Tibial artery (tissue), 4 donors: ENCODE measurements at regions not wholly inside any gene's neighbourhood (a gene's known extent, or its start where the extent isn't known, plus 50 kb on each side); places are given as distances from the start of the nearest gene placed in this dataset.

Experiments used
- DNase-seq, 2 donors: peaks; one replicate each; pipeline ENCODE4 v3.0.0-alpha.2; 2019
- H3K27ac ChIP-seq, 2 donors: fragments of 200-600 bp; sonication (generic) in 1 of 2; 1 replicate in 1 of 2; 2 replicates in 1 of 2; pipeline ENCODE4 v1.5.1; 2018 to 2019; ENCODE audit warnings: mild to moderate bottlenecking in 1 of 2
- H3K27me3 ChIP-seq, 2 donors: fragments of 200-600 bp; sonication (generic) in 1 of 2; one replicate each; pipeline versions ENCODE4 v1.5.1 to v1.6.0; 2016 to 2019
- H3K36me3 ChIP-seq, 3 donors: fragments of 200-600 bp; sonication (generic) in 2 of 3; one replicate each; pipeline ENCODE4 v1.5.1; 2016 to 2019; ENCODE audit warnings: mild to moderate bottlenecking in 2 of 3
- H3K4me1 ChIP-seq, 4 donors: fragments of 200-600 bp; sonication (generic) in 2 of 4; 1 replicate in 3 of 4; 2 replicates in 1 of 4; pipeline ENCODE4 v1.5.1; 2016 to 2019
- H3K4me3 ChIP-seq, 2 donors: fragments of 200-600 bp; sonication (generic) in 1 of 2; 1 replicate in 1 of 2; 2 replicates in 1 of 2; pipeline ENCODE4 v1.5.1; 2018 to 2019; ENCODE audit warnings: mild to moderate bottlenecking in 2 of 2
- H3K9me3 ChIP-seq, 3 donors: fragments of 200-600 bp; sonication (generic) in 1 of 3; one replicate each; pipeline ENCODE4 v1.5.1; 2016 to 2019
- CTCF ChIP-seq, 2 experiments: fragments of 200-600 bp in 1 of 2; fragments of 450-650 bp in 1 of 2; IDR thresholded peaks; one replicate each; pipeline ENCODE4 v1.5.1; 2017 to 2019; ENCODE audit warnings: antibody characterized with exemption in 2 of 2, mild to moderate bottlenecking in 1 of 2, moderate library complexity in 1 of 2
- intact Hi-C: fragments of 100-400 bp; cut with DNase I; formaldehyde crosslinking; loops from one replicate; pipeline ENCODE4 v1.15.0; 2023; ENCODE audit warnings: low total_unique reads

GRCh38 chr6:14913931-14914330 is 331.9 kb upstream of the JARID2 start:
- no peaks in the 10 kb centered on the region for H3K4me1 ChIP-seq
- no peak for TF ChIP-seq CTCF (IDR thresholded peaks at IDR 0.05)
- no peaks in the 10 kb centered on the region for H3K9me3 ChIP-seq
- H3K4me3 ChIP-seq = no peak overlapping the region
- intact Hi-C loops = no loop called here
- H3K27me3 ChIP-seq = peaks cover 0 to 7% of the 10 kb centered on the region in 2 donors
- no peak for DNase-seq
- H3K36me3 ChIP-seq = no peaks in the 10 kb centered on the region
- H3K27ac ChIP-seq = no peak overlapping the region

- DNase-seq = no peak
- TF ChIP-seq CTCF (IDR thresholded peaks at IDR 0.05) = no peak
- intact Hi-C loops = no loop called here
- no peaks in the 10 kb centered on the region for H3K4me1 ChIP-seq
- H3K36me3 ChIP-seq = no peaks in the 10 kb centered on the region
- no peak overlapping the region for H3K4me3 ChIP-seq
- peaks cover 0 to 10% of the 10 kb centered on the region in 2 donors for H3K27me3 ChIP-seq
- no peak overlapping the region for H3K27ac ChIP-seq
- no peaks in the 10 kb centered on the region for H3K9me3 ChIP-seq
Observed at GRCh38 chr6:14915888-14916832, 329.7 kb upstream of the JARID2 start.

GRCh38 chr6:14917109-14917910 is 328.6 kb upstream of the JARID2 start:
- H3K27ac ChIP-seq = no peak overlapping the region
- H3K27me3 ChIP-seq = peaks cover 0 to 10% of the 10 kb centered on the region in 2 donors
- intact Hi-C loops = no loop called here
- H3K9me3 ChIP-seq = no peaks in the 10 kb centered on the region
- H3K36me3 ChIP-seq = no peaks in the 10 kb centered on the region
- H3K4me3 ChIP-seq = no peak overlapping the region
- no peak for DNase-seq
- H3K4me1 ChIP-seq = no peaks in the 10 kb centered on the region
- TF ChIP-seq CTCF (IDR thresholded peaks at IDR 0.05) = no peak

- Histone ChIP-seq H3K27ac (no peak overlapping the region), H3K4me3 (no peak overlapping the region), H3K4me1 (no peaks in the 10 kb centered on the region)
Observed at GRCh38 chr6:14918200-14918907, 327.5 kb upstream of the JARID2 start.

More at GRCh38 chr6:14918200-14918907, 327.5 kb upstream of the JARID2 start:
- TF ChIP-seq CTCF (IDR thresholded peaks at IDR 0.05) = no peak
- Histone ChIP-seq H3K9me3 (no peaks in the 10 kb centered on the region), H3K36me3 (no peaks in the 10 kb centered on the region), H3K27me3 (peaks cover 0 to 4% of the 10 kb centered on the region in 2 donors)
- no peak for DNase-seq
- intact Hi-C loops = no loop called here
